ENCODE measurements at regions not wholly inside any gene's neighbourhood (a gene's known extent, or its start where the extent isn't known, plus 50 kb on each side); places are given as distances from the start of the nearest gene placed in this dataset.
"Not testable (repeated sequence)": the region's sequence is repeated elsewhere in the genome, so short reads cannot be mapped to it uniquely, and the experiment has no call there.

GRCh38 chr14:39589882-39590281 is 157.6 kb upstream of the FBXO33 start:
- TF ChIP-seq, protein P1, sequence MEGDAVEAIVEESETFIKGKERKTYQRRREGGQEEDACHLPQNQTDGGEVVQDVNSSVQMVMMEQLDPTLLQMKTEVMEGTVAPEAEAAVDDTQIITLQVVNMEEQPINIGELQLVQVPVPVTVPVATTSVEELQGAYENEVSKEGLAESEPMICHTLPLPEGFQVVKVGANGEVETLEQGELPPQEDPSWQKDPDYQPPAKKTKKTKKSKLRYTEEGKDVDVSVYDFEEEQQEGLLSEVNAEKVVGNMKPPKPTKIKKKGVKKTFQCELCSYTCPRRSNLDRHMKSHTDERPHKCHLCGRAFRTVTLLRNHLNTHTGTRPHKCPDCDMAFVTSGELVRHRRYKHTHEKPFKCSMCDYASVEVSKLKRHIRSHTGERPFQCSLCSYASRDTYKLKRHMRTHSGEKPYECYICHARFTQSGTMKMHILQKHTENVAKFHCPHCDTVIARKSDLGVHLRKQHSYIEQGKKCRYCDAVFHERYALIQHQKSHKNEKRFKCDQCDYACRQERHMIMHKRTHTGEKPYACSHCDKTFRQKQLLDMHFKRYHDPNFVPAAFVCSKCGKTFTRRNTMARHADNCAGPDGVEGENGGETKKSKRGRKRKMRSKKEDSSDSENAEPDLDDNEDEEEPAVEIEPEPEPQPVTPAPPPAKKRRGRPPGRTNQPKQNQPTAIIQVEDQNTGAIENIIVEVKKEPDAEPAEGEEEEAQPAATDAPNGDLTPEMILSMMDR (IDR thresholded peaks at IDR 0.05), result not testable (repeated sequence)
- TF ChIP-seq POLR2A, EP300 (IDR thresholded peaks at IDR 0.05): not testable (repeated sequence)
